ENCODE measurements at regions not wholly inside any gene's neighbourhood (a gene's known extent, or its start where the extent isn't known, plus 50 kb on each side); places are given as distances from the start of the nearest gene placed in this dataset.
"Not testable (repeated sequence)": the region's sequence is repeated elsewhere in the genome, so short reads cannot be mapped to it uniquely, and the experiment has no call there.

DNA sequence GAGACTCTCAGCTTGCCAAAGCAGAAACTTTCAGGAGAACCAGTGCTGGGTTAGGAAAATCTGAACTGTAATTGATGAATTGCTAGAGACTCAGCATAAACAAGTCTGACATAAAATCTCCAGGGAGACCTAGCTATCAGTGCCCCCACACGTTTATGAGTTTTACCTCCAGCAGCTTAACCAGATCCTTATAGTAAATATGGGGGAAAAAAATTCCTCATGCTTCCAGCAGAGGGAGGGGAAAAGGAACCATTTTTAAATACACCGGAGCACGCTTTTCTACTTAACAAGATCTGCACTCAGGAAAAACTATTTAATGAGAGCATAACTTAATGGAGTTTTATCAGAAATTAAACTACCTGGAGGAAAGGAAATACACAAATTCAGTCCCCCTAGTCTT, 1040.7 kb upstream of the INTU start:
- DNase-seq (ENCODE audit: low read depth) = no peak

DNA sequence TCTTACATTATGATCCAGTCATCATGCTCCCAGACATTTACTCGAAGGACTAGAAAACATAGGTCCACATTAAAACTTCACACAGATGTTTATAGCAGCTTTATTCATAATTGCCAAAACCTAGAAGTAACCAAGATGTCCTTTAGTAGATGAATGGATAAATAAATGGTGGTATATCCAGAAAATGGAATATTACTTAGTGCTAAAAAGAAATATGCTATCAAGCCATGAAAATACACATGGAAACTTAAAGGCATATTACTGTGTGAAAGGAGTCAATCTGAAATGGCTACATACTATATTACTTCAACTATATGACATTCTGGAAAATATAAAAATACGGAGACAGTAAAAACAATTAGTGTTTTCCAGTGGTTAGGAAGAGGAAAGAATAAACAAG, 1039.1 kb upstream of the INTU start:
- no peak for DNase-seq (ENCODE audit: low read depth)

GRCh38 chr4:126595643-126596042, 1037.1 kb upstream of the INTU start:
- no peak for DNase-seq (ENCODE audit: low read depth)

DNA sequence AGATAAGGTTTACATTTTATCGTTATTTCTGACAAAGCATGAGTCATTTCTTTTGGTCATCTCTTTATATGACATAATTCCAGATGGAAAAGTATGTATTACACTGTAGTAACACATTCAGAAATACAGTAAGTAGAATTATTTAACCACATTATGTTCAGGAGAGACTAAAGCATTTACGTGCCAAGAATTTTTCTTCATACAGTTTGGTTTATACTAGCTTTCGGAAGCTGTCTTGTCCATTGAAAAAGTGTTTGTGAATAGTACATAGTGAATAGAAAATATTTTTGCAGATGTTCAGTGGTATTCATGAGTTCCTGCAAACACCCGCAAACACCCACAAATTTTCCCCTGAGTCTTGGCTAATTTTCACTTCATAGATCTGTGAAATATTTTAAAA, 1033.0 kb upstream of the INTU start:
- DNase-seq (ENCODE audit: low read depth) = no peak

GRCh38 chr4:126603210-126603609, 1029.5 kb upstream of the INTU start:
- no peak for DNase-seq (ENCODE audit: low read depth)

DNA sequence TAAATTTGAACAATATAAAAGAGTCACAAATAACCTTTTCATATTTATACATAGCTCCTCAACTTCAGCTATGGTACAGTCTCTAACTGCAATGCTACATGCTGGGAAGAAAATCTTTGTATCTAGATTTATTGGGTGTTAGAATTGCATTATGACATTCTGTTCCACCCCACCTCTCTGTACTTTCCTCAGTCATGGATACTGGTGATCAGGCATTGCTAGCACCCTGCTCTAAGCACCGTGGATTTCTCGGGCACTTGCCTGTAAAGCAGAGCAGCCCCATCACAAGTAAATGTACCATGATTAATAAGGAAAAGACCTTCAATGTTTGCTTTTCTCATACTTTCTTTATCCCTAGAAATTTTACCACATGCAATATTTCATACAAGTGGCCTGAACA, 1028.9 kb upstream of the INTU start:
- DNase-seq (ENCODE audit: low read depth) = no peak

- no peak for DNase-seq (ENCODE audit: low read depth)
Observed at GRCh38 chr4:126604268-126604867, 1028.4 kb upstream of the INTU start.

- no peak for DNase-seq (ENCODE audit: low read depth)
Observed at GRCh38 chr4:126610933-126611332, 1021.8 kb upstream of the INTU start.

DNA sequence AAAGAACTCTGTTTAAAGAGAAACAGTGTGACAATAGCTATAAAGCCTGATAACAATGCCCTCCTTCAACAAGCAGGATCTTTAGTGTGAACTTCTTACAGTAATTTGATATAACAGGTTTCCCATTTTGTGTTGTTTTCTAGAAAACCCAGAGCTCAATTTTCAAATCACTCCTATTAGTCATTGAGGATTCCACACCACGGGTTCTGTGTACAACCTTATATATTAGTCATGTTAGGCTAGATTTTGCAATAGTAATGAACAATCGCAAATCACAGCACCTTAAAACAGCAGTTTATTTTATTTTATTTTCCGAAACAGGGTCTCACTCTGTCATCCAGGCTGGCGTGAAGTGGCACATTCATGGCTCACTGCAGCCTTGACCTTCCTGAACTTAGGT, 1020.9 kb upstream of the INTU start:
- no peak for DNase-seq (ENCODE audit: low read depth)

- no peak for DNase-seq (ENCODE audit: low read depth)
Observed at GRCh38 chr4:126614356-126614855, 1018.4 kb upstream of the INTU start.

GRCh38 chr4:126616795-126617194, 1016.0 kb upstream of the INTU start:
- DNase-seq (ENCODE audit: low read depth) = no peak

- no peak for DNase-seq (ENCODE audit: low read depth)
Observed at GRCh38 chr4:126627255-126627654, 1005.5 kb upstream of the INTU start.

- no peak for DNase-seq (ENCODE audit: low read depth)
Observed at GRCh38 chr4:126628933-126629332, 1003.8 kb upstream of the INTU start.

GRCh38 chr4:126630230-126630629, 1002.5 kb upstream of the INTU start:
- no peak for DNase-seq (ENCODE audit: low read depth)

- DNase-seq (ENCODE audit: low read depth) = no peak
Observed at GRCh38 chr4:126633306-126633705, 999.5 kb upstream of the INTU start.

- no peak for DNase-seq (ENCODE audit: low read depth)
Observed at GRCh38 chr4:126637706-126638105, 995.1 kb upstream of the INTU start.

DNA sequence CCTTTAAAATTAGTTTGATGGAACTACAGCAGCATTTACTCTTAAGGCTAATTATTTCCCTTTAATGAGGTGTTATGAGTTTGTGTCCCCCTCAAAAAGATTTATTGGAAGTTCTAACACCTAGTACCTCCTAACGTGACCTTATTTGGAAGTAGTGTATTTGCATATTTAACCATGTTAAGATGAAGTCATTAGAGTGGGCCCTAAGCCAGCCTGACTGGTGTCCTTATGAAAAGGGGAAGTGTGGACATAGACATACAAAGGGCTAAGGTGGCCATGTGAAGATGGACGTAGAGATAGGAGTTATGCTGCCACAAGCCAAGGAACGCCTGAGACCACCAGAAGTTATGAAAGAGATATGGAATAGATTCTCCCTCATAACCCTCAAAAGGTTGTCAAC, 985.4 kb upstream of the INTU start:
- no peak for DNase-seq (ENCODE audit: low read depth)

DNA sequence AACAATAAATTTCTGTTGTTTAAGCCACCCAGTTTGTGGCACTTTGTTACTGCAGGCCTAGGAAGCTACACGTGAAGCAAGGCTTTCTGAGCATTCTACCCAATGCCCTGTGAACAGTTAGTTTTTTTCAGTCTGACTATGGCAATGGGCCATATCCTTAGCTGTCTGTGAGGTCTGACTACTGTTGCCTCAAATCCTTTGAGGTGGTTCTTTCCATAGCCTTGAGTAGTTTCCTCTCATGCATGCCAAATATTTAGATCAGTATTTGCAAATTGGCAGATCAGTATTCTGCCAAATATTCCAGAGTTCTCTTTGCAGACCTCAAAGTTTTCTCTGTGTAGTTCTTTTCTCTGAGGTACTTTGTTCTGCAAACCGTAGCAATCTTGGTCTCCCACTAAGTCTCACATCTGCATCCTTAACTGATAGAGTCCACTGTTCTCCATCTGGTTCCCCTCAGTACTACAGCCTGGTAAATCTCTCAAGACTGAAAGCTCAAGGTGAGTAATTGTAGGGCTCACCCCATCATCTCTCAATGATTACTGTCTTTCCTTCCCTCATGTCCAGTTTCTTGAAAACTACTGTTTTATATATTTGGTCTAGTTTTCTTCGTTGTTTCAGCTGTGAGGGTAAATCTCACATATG, 984.9 kb upstream of the INTU start:
- DNase-seq (ENCODE audit: low read depth) = no peak

DNA sequence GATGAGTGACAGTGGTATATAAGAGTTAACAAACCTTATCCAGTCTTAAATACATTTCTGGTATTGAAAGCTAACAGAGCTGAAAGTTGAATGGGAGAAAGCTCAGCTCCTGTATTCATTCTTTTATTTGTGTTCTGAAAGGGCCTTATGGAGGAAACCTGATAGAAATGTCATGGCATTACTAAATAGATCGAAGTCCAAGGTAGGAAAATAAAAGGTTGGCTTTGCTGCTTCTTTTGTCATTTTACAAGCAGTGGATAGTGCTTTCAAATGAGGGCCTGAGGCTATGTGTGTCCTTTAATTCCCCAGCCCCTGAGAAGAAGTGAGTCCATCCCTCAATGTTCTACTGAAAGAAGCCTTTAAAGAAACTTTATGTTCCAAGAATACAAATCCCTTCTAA, 974.3 kb upstream of the INTU start:
- no peak for DNase-seq (ENCODE audit: low read depth)

- no peak for DNase-seq (ENCODE audit: low read depth)
Observed at GRCh38 chr4:126661194-126661593, 971.6 kb upstream of the INTU start.

GRCh38 chr4:126664839-126665238, 967.9 kb upstream of the INTU start:
- no peak for DNase-seq (ENCODE audit: low read depth)

DNA sequence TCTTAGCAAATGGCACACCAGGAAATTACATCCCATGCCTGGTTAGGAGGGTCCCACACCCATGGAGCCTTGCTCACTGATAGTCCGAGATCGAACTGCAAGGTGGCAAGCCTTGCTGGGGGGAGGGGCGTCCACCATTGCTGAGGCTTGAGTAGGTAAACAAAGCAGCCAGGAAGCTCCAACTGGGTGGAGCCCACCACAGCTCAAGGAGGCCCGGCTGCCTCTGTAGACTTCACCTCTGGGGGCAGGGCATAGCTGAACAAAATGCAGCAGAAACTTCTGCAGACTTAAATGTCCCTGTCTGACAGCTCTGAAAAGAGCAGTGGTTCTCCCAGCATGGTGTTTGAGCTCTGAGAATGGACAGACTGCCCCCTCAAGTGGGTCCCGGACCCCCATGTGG, 962.7 kb upstream of the INTU start:
- DNase-seq (ENCODE audit: low read depth) = not testable (repeated sequence)

DNA sequence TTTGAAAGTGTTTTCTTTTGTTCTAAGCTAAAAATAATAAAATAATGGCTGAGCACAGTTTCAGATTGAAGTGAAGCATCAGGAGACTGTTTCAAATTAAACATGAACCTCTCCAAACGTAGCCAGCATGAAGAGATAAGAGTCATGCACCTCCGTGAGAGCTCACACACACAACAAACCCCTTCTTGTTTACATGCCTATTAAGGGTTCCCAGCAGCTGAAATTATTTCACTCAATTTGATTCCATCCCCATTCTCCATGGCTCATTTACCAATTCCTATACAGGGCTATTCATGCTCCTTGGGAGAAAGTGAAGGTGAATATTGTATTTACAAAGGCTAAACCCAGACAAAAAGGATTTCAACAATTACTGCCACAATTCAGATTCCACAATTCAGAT, 954.1 kb upstream of the INTU start:
- DNase-seq (ENCODE audit: low read depth) = no peak

GRCh38 chr4:126679303-126679702, 953.5 kb upstream of the INTU start:
- no peak for DNase-seq (ENCODE audit: low read depth)

All from activated T-cell treated with anti-CD3 and anti-CD28 coated beads for 48 hours (primary cell).